ENCODE measurements at regions not wholly inside any gene's neighbourhood (a gene's known extent, or its start where the extent isn't known, plus 50 kb on each side); places are given as distances from the start of the nearest gene placed in this dataset.

- Histone ChIP-seq H3K79me2 (ENCODE audit: insufficient read depth, low read depth) (no peaks in the 10 kb centered on the region), H3K4me1 (ENCODE audit: low read depth, poor library complexity, severe bottlenecking) (no peaks in the 10 kb centered on the region), H3K27ac (no peak overlapping the region), H3K27me3 (ENCODE audit: insufficient read depth, low read depth) (no peaks in the 10 kb centered on the region), H3K9ac (no peak overlapping the region), H2AFZ (ENCODE audit: low read depth) (no peak overlapping the region), H3K4me2 (no peak overlapping the region), H3K36me3 (ENCODE audit: insufficient read depth) (no peaks in the 10 kb centered on the region), H3K4me3 (IDR thresholded peaks at IDR 0.05; ENCODE audit: insufficient read depth, low read depth, low read length) (no peak overlapping the region), H4K20me1 (ENCODE audit: insufficient read depth) (no peaks in the 10 kb centered on the region)
- TF ChIP-seq, protein P1, sequence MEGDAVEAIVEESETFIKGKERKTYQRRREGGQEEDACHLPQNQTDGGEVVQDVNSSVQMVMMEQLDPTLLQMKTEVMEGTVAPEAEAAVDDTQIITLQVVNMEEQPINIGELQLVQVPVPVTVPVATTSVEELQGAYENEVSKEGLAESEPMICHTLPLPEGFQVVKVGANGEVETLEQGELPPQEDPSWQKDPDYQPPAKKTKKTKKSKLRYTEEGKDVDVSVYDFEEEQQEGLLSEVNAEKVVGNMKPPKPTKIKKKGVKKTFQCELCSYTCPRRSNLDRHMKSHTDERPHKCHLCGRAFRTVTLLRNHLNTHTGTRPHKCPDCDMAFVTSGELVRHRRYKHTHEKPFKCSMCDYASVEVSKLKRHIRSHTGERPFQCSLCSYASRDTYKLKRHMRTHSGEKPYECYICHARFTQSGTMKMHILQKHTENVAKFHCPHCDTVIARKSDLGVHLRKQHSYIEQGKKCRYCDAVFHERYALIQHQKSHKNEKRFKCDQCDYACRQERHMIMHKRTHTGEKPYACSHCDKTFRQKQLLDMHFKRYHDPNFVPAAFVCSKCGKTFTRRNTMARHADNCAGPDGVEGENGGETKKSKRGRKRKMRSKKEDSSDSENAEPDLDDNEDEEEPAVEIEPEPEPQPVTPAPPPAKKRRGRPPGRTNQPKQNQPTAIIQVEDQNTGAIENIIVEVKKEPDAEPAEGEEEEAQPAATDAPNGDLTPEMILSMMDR (conservative IDR thresholded peaks at IDR 0.05; ENCODE audit: low read depth, low read length), result no peak
Measured at GRCh38 chr1:175817445-175817844, 74.0 kb upstream of the TNR start.

DNA sequence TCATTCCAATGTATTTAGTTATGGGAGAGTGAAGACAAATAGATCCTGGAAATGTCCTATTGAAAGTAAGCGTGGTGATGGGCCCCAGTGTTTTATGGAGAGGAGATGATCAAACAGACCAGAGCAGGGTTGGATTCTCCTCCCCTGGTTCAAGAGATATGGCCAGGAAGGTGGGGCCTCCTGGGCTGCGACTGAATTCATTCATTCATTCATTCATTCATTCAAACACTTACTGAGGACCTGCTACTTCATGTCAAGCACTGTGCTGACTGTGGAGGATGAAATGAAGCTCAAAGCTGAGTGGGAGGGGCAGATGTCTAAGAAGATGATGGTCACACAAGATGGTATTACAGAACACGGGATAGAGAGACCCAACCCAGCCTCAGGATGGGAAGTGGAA lies 71.5 kb upstream of the TNR start:
- Histone ChIP-seq H3K9ac (no peak overlapping the region), H4K20me1 (ENCODE audit: insufficient read depth) (no peaks in the 10 kb centered on the region), H2AFZ (ENCODE audit: low read depth) (no peak overlapping the region), H3K27me3 (ENCODE audit: insufficient read depth, low read depth) (no peaks in the 10 kb centered on the region), H3K79me2 (ENCODE audit: insufficient read depth, low read depth) (no peaks in the 10 kb centered on the region), H3K36me3 (ENCODE audit: insufficient read depth) (no peaks in the 10 kb centered on the region), H3K4me3 (IDR thresholded peaks at IDR 0.05; ENCODE audit: insufficient read depth, low read depth, low read length) (no peak overlapping the region), H3K4me1 (ENCODE audit: low read depth, poor library complexity, severe bottlenecking) (no peaks in the 10 kb centered on the region), H3K4me2 (no peak overlapping the region), H3K27ac (no peak overlapping the region)
- TF ChIP-seq, protein P1 (conservative IDR thresholded peaks at IDR 0.05; ENCODE audit: low read depth, low read length), result no peak

DNA sequence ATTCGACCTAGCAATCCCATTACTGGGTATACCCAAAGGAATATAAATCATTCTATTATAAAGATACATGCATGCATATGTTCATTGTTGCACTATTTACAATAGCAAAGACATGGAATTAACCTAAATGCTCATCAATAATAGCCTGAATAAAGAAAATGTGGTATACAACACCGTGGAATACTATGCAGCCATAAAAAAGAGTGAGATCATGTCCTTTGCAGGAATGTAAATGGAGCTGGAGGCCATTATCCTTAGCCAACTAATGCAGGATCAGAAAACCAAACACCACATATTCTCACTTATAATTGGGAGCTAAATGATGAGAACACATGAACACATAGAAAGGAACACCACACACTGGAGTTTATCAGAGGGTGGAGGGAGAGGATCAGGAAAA lies 69.5 kb upstream of the TNR start:
- Histone ChIP-seq H4K20me1 (ENCODE audit: insufficient read depth) (no peaks in the 10 kb centered on the region), H3K4me1 (ENCODE audit: low read depth, poor library complexity, severe bottlenecking) (no peaks in the 10 kb centered on the region)

DNA sequence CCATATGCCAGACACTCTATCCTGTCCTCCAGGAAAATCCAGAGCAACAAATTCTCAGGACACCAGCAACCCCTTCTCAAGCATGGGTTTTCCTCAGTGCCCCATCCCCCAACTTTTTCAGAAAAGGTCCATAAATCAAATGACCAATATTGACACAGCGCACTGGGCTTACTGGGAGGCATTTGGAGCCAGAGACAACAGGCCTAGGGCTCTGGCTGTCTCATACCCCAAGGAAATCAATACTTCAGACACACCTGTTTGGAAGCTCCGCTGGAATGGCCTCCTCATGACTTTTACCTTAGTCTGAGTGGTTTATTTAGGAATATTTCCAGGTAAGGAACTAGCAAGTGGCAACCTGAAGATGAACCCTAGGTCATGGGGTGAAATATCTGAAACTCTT lies 66.9 kb upstream of the TNR start:
- Histone ChIP-seq H3K79me2 (ENCODE audit: insufficient read depth, low read depth) (no peaks in the 10 kb centered on the region), H3K27me3 (ENCODE audit: insufficient read depth, low read depth) (no peaks in the 10 kb centered on the region), H3K4me2 (no peak overlapping the region), H3K4me1 (ENCODE audit: low read depth, poor library complexity, severe bottlenecking) (no peaks in the 10 kb centered on the region), H3K4me3 (IDR thresholded peaks at IDR 0.05; ENCODE audit: insufficient read depth, low read depth, low read length) (no peak overlapping the region), H2AFZ (ENCODE audit: low read depth) (no peak overlapping the region), H3K36me3 (ENCODE audit: insufficient read depth) (no peaks in the 10 kb centered on the region), H3K9ac (no peak overlapping the region), H4K20me1 (ENCODE audit: insufficient read depth) (no peaks in the 10 kb centered on the region), H3K27ac (no peak overlapping the region)
- TF ChIP-seq, protein P1 (conservative IDR thresholded peaks at IDR 0.05; ENCODE audit: low read depth, low read length), result no peak

More for the DNA sequence above, 69.5 kb upstream of the TNR start:
- Histone ChIP-seq H3K4me3 (IDR thresholded peaks at IDR 0.05; ENCODE audit: insufficient read depth, low read depth, low read length) (no peak overlapping the region), H3K9ac (no peak overlapping the region), H3K4me2 (no peak overlapping the region), H3K36me3 (ENCODE audit: insufficient read depth) (no peaks in the 10 kb centered on the region), H3K79me2 (ENCODE audit: insufficient read depth, low read depth) (no peaks in the 10 kb centered on the region), H3K27ac (no peak overlapping the region), H3K27me3 (ENCODE audit: insufficient read depth, low read depth) (no peaks in the 10 kb centered on the region), H2AFZ (ENCODE audit: low read depth) (no peak overlapping the region)
- TF ChIP-seq, protein P1 (conservative IDR thresholded peaks at IDR 0.05; ENCODE audit: low read depth, low read length), result no peak

Measured in KMS-11 (cell line).